ENCODE measurements at regions not wholly inside any gene's neighbourhood (a gene's known extent, or its start where the extent isn't known, plus 50 kb on each side); places are given as distances from the start of the nearest gene placed in this dataset.

- Histone ChIP-seq H3K27ac (ENCODE audit: low read depth, low read length) (no peak overlapping the region), H3K27me3 (ENCODE audit: control insufficient read depth in 1 of 2, insufficient read depth in 2 of 2, low read length in 2 of 2) (no peaks in the 10 kb centered on the region), H3K9me3 (ENCODE audit: low read length) (no peaks in the 10 kb centered on the region), H3K4me1 (ENCODE audit: insufficient read depth, low read length) (no peaks in the 10 kb centered on the region), H3K9ac (ENCODE audit: low read length) (no peak overlapping the region), H3K36me3 (ENCODE audit: insufficient read depth, low read length) (no peaks in the 10 kb centered on the region), H3K4me3 (ENCODE audit: low read depth in 1 of 2, low read length in 2 of 2) (no peak overlapping the region)
These were observed 429.2 kb downstream of the TNS1 start for GRCh38 chr2:217573571-217573970.

DNA sequence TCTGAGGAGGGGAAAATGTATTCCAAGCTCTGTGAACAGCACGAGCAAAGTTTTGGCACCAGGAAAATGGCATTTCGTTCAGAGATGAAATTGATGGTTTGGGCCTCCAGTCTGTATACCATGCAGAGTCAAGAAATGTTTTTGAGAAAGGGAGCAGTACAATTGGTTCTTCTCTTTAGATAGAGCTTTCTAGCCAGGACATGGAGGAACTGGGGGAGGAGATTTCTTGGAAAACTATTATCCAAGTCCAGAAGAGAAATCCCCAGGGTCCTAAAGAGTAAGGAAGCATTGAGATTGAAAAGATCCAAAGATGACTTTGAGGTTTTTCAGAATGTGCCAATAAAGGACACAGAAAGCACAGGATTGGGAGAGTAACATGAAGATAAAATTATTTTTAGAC is 432.4 kb downstream of the TNS1 start:
- Histone ChIP-seq H3K27me3 (ENCODE audit: control insufficient read depth in 1 of 2, insufficient read depth in 2 of 2, low read length in 2 of 2) (no peaks in the 10 kb centered on the region), H3K4me3 (ENCODE audit: low read depth in 1 of 2, low read length in 2 of 2) (no peak overlapping the region), H3K4me1 (ENCODE audit: insufficient read depth, low read length) (no peaks in the 10 kb centered on the region), H3K9me3 (ENCODE audit: low read length) (no peaks in the 10 kb centered on the region), H3K36me3 (ENCODE audit: insufficient read depth, low read length) (no peaks in the 10 kb centered on the region), H3K9ac (ENCODE audit: low read length) (no peak overlapping the region), H3K27ac (ENCODE audit: low read depth, low read length) (no peak overlapping the region)

- no peak overlapping the region for H3K27ac ChIP-seq (ENCODE audit: low read depth, low read length)
- no peaks in the 10 kb centered on the region for H3K9me3 ChIP-seq (ENCODE audit: low read length)
- H3K9ac ChIP-seq (ENCODE audit: low read length): no peak overlapping the region
- H3K27me3 ChIP-seq (ENCODE audit: control insufficient read depth in 1 of 2, insufficient read depth in 2 of 2, low read length in 2 of 2): no peaks in the 10 kb centered on the region
- H3K4me1 ChIP-seq (ENCODE audit: insufficient read depth, low read length): peaks cover 5% of the 10 kb centered on the region
- no peak overlapping the region for H3K4me3 ChIP-seq (ENCODE audit: low read depth in 1 of 2, low read length in 2 of 2)
- H3K36me3 ChIP-seq (ENCODE audit: insufficient read depth, low read length): no peaks in the 10 kb centered on the region
These were observed 434.4 kb downstream of the TNS1 start for GRCh38 chr2:217568289-217568971.

- Histone ChIP-seq H3K27ac (ENCODE audit: low read depth, low read length) (peak overlapping the region; percentile 57), H3K4me1 (ENCODE audit: insufficient read depth, low read length) (peaks cover 13% of the 10 kb centered on the region), H3K4me3 (ENCODE audit: low read depth in 1 of 2, low read length in 2 of 2) (no peak overlapping the region)
These were observed 439.2 kb downstream of the TNS1 start for GRCh38 chr2:217563565-217563964.

DNA sequence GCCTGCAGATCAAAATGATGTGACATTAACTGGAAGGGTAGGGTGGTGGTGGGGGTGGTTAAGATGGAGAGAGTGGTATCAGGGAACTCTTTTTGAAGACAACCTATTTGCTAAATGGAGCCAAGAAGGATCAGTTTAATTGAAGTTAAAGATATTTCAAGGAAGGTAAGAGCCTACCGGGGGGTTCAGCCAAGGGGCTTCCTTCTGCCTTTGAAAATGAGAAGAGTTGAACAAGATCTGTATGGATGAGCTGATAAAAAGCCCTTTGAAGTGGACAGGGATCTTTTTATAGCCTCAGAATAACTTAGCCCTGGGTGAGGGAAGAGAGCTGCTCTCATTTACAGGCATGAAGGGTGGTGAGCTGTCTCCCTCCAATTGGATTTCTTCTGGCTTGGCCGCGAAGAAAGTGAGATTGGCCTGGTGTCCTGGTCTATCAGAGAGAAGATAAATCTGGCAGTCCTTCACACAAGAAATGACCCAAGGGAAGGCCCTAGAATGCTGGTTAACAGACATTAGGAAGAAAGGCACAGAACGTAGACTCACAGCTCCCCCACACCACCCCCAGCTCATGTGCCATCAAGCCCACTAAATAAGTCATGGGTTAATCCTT is 439.8 kb downstream of the TNS1 start:
- no peaks in the 10 kb centered on the region for H3K27me3 ChIP-seq (ENCODE audit: control insufficient read depth in 1 of 2, insufficient read depth in 2 of 2, low read length in 2 of 2)
- no peaks in the 10 kb centered on the region for H3K9me3 ChIP-seq (ENCODE audit: low read length)
- H3K36me3 ChIP-seq (ENCODE audit: insufficient read depth, low read length): no peaks in the 10 kb centered on the region
- H3K4me3 ChIP-seq (ENCODE audit: low read depth in 1 of 2, low read length in 2 of 2): no peak overlapping the region
- H3K9ac ChIP-seq (ENCODE audit: low read length): no peak overlapping the region
- H3K27ac ChIP-seq (ENCODE audit: low read depth, low read length): peak overlapping the region; percentile 57
- peaks cover 13% of the 10 kb centered on the region for H3K4me1 ChIP-seq (ENCODE audit: insufficient read depth, low read length)

More at GRCh38 chr2:217563565-217563964, 439.2 kb downstream of the TNS1 start:
- H3K9me3 ChIP-seq (ENCODE audit: low read length): no peaks in the 10 kb centered on the region
- no peaks in the 10 kb centered on the region for H3K36me3 ChIP-seq (ENCODE audit: insufficient read depth, low read length)
- H3K27me3 ChIP-seq (ENCODE audit: control insufficient read depth in 1 of 2, insufficient read depth in 2 of 2, low read length in 2 of 2): no peaks in the 10 kb centered on the region
- H3K9ac ChIP-seq (ENCODE audit: low read length): no peak overlapping the region

DNA sequence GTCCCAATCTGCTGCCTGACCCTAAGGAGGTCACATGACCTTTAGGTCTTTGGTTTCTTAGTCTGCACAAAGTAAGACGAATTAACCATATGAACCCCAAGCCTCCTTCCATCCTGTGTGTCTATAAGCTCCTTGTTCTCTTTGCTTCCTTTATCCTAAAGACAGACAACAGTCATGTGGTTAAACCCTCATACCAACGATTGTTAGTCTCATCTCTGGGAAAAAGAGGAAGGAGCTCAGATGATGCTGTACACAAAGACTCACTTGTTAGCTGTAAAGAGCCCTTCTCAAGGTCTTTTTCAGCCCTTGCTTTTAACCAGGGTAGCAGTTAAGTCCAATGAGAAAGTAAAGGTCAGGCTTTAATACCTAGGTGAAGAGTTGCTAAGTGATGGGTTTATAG is 443.7 kb downstream of the TNS1 start:
- Histone ChIP-seq H3K9ac (ENCODE audit: low read length) (no peak overlapping the region), H3K27ac (ENCODE audit: low read depth, low read length) (no peak overlapping the region), H3K36me3 (ENCODE audit: insufficient read depth, low read length) (no peaks in the 10 kb centered on the region), H3K27me3 (ENCODE audit: control insufficient read depth in 1 of 2, insufficient read depth in 2 of 2, low read length in 2 of 2) (no peaks in the 10 kb centered on the region), H3K9me3 (ENCODE audit: low read length) (no peaks in the 10 kb centered on the region), H3K4me3 (ENCODE audit: low read depth in 1 of 2, low read length in 2 of 2) (no peak overlapping the region), H3K4me1 (ENCODE audit: insufficient read depth, low read length) (peaks cover 37% of the 10 kb centered on the region)

- Histone ChIP-seq H3K4me1 (ENCODE audit: insufficient read depth, low read length) (peaks cover 24% of the 10 kb centered on the region), H3K9me3 (ENCODE audit: low read length) (no peaks in the 10 kb centered on the region), H3K27ac (ENCODE audit: low read depth, low read length) (peak overlapping the region; percentile 43), H3K27me3 (ENCODE audit: control insufficient read depth in 1 of 2, insufficient read depth in 2 of 2, low read length in 2 of 2) (no peaks in the 10 kb centered on the region), H3K9ac (ENCODE audit: low read length) (no peak overlapping the region), H3K36me3 (ENCODE audit: insufficient read depth, low read length) (no peaks in the 10 kb centered on the region), H3K4me3 (ENCODE audit: low read depth in 1 of 2, low read length in 2 of 2) (no peak overlapping the region)
These were observed 447.5 kb downstream of the TNS1 start for GRCh38 chr2:217555081-217555876.

- peaks cover 24% of the 10 kb centered on the region for H3K4me1 ChIP-seq (ENCODE audit: insufficient read depth, low read length)
- H3K27ac ChIP-seq (ENCODE audit: low read depth, low read length): no peak overlapping the region
- H3K4me3 ChIP-seq (ENCODE audit: low read depth in 1 of 2, low read length in 2 of 2): no peak overlapping the region
- no peaks in the 10 kb centered on the region for H3K36me3 ChIP-seq (ENCODE audit: insufficient read depth, low read length)
- H3K27me3 ChIP-seq (ENCODE audit: control insufficient read depth in 1 of 2, insufficient read depth in 2 of 2, low read length in 2 of 2): no peaks in the 10 kb centered on the region
- H3K9me3 ChIP-seq (ENCODE audit: low read length): no peaks in the 10 kb centered on the region
- no peak overlapping the region for H3K9ac ChIP-seq (ENCODE audit: low read length)
These were observed 449.1 kb downstream of the TNS1 start for GRCh38 chr2:217553679-217554078.

DNA sequence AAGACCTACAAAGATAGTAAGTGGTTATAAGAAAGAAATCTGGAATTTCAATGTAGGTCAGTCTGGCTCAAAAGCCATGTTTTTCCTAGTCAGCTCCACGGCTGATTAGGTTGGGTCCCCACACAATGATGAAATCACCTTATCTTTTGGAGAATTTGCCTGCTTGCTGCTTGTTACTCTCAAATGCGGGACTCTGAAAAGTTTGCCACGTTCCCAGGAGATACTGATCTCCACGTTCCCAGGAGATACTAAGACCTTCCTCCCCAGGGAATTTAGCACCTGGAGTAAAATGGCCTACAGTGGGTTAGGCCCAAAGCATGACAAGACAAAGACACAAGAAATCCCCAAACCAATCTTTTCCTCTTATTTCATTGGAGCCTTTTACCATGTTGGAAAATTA is 449.6 kb downstream of the TNS1 start:
- no peaks in the 10 kb centered on the region for H3K36me3 ChIP-seq (ENCODE audit: insufficient read depth, low read length)
- H3K27me3 ChIP-seq (ENCODE audit: control insufficient read depth in 1 of 2, insufficient read depth in 2 of 2, low read length in 2 of 2): no peaks in the 10 kb centered on the region
- H3K9ac ChIP-seq (ENCODE audit: low read length): no peak overlapping the region
- no peak overlapping the region for H3K27ac ChIP-seq (ENCODE audit: low read depth, low read length)
- H3K4me3 ChIP-seq (ENCODE audit: low read depth in 1 of 2, low read length in 2 of 2): no peak overlapping the region
- H3K9me3 ChIP-seq (ENCODE audit: low read length): no peaks in the 10 kb centered on the region
- H3K4me1 ChIP-seq (ENCODE audit: insufficient read depth, low read length): peaks cover 24% of the 10 kb centered on the region

GRCh38 chr2:217552081-217552480 is 450.7 kb downstream of the TNS1 start:
- Histone ChIP-seq H3K9me3 (ENCODE audit: low read length) (no peaks in the 10 kb centered on the region), H3K4me3 (ENCODE audit: low read depth in 1 of 2, low read length in 2 of 2) (no peak overlapping the region), H3K9ac (ENCODE audit: low read length) (no peak overlapping the region), H3K27ac (ENCODE audit: low read depth, low read length) (no peak overlapping the region), H3K27me3 (ENCODE audit: control insufficient read depth in 1 of 2, insufficient read depth in 2 of 2, low read length in 2 of 2) (no peaks in the 10 kb centered on the region), H3K4me1 (ENCODE audit: insufficient read depth, low read length) (peaks cover 24% of the 10 kb centered on the region), H3K36me3 (ENCODE audit: insufficient read depth, low read length) (no peaks in the 10 kb centered on the region)

DNA sequence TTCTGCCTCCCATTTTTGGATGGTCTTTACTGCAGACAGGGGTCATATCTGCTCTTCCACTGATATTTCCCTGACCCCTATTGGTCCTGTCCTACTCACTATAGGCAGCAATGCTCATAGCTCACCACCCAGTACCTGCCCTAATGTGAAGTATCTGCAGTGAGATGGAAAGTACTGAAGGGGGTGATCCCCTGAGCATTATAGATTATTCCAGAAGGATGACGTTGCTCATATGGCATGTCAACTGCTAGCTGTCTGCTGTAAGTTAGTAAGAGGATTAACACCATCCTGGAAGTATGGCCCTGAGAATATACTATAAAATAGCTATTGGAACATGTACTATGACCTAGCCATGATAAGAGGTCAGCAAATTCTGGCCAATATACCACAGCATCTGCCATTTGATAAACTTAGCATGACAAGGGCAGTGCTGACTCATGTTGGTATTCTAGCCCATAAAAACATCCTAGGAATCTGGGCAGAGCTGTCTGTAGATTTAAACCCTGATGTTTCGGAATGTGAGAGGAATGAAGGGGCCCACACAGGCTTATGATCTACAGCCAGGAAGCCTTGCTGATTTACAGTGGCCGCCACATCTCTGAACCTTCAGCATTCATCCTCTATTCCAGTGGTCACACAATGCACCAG is 451.4 kb downstream of the TNS1 start:
- Histone ChIP-seq H3K4me1 (ENCODE audit: insufficient read depth, low read length) (peaks cover 21% of the 10 kb centered on the region), H3K27ac (ENCODE audit: low read depth, low read length) (no peak overlapping the region), H3K4me3 (ENCODE audit: low read depth in 1 of 2, low read length in 2 of 2) (no peak overlapping the region), H3K9ac (ENCODE audit: low read length) (no peak overlapping the region), H3K9me3 (ENCODE audit: low read length) (no peaks in the 10 kb centered on the region), H3K27me3 (ENCODE audit: control insufficient read depth in 1 of 2, insufficient read depth in 2 of 2, low read length in 2 of 2) (no peaks in the 10 kb centered on the region), H3K36me3 (ENCODE audit: insufficient read depth, low read length) (no peaks in the 10 kb centered on the region)

Data from muscle layer of colon (tissue), 2 donors.